ENCODE measurements at regions not wholly inside any gene's neighbourhood (a gene's known extent, or its start where the extent isn't known, plus 50 kb on each side); places are given as distances from the start of the nearest gene placed in this dataset.

DNA sequence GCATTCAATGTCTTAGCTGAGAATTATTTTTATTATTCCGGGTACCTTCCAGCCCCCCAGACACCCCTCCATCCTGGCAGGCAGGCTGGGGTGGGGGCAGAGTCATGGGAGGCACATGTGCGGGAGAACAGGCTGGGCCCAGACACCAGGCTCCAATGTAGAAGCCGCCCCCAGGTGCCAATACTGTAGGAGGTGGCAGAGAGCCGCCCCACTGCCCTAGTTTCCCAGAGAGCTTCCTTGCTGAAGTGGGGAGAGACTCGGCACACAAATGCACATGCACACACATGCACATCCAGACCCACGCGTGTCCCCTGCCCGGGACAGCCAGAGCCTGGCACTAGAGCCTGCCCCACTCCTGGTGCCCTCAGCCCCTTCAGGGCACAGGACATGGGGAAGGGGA lies 98.4 kb upstream of the LINGO1 start:
- no peak for DNase-seq

DNA sequence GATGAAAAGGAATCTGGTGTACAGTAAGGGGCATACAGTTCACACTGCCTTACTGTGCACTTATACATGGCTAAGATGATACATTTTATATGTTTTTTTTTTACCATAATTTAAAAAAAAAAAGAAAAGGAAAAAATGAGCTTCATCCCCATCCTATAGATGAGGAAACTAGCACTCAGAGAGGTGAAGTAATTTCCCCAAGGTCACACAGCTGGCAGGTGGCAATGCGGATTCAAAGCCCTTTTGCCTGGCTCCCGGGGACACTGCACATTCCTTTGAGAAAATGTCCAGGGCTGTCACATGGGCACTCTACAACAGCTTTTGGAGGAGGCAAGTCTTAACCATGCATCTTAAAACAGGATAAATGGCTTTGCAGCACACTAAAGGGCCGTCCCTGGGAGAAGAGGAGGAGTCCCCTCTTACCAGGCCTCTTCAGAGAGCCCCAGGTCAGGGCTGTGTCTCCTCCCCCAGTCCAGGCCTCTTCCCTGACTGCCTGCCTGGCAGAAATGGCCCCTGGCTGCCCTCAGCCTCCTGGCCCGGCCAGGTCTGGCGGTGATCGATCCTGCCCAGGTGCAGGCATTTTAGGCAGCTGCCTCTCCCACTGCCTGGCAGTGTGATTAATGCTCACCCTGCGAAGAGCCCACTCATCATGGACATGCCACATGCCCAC lies 95.1 kb upstream of the LINGO1 start:
- DNase-seq, result no peak

DNA sequence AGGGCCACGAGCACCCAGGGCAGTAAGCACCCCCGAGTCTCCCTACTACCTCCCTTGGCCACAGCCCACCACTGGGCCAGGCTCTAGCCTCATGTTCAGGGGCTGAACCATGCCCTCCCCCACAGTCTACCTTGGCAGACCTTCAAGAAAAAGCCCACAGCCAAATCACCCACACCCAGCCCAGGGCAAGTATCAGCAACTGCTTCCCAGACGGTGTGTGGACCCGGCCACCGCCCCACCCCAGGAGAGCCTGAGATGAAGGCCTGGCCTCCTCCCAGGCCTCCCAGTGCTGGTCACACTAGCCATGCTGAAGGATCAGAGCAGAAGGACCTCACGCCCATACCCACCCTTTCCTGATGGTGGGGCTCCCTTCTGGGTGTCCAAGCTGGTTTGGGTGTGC lies 92.0 kb upstream of the LINGO1 start:
- DNase-seq, result no peak

DNA sequence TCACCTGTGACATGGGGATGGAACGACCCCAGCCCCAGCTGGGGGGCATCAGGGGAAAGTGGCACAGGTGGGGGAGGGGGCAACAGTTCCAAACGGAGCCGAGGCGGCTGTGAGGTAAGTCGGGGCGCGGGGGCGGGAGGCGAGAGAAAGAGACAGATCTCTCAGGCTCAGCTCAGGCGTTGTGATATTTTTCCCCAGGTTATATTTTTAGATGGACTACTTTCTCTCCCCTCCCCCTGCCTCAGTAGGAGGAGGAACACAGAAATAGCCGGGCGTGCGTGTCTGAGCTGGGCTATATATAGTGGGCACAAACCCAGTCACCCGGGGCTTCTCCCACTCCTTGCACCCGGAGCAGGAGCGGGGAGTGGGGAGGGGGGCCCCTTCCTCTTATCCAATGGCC lies 91.0 kb upstream of the LINGO1 start:
- DNase-seq, result no peak

DNA sequence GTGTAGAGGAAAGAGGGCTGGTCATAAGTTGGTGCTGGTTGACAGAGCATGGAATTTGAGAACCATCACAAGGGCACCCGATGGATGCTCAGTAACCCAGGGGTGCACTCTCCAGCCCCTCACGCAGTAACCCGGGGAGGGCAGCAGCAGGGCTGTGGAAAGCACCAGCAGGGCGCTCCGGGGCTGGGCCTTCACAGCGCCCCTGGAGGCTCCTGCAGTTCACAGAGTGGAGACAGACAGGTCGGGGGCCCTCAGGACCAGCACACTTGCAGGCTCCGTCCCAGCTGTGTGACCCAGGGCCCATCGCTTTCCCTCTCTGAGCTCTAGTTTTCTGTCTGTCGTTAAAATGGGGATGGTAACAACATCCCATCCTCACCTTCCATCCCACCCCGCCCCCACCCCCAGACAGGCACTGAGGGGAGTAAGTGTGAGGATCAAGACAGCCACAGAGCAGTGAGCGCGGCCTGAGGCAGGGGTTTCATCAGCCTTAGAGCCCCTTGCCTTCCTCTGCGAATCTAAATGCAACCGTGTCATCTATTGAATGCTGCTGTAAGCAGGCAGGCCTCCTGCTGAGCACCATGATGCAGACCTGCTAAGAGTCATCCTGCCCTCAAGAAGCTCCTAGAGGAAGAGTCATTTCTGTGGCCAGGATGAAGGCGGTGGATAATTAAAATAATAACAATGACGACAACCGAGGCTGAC lies 90.2 kb upstream of the LINGO1 start:
- no peak for DNase-seq

DNA sequence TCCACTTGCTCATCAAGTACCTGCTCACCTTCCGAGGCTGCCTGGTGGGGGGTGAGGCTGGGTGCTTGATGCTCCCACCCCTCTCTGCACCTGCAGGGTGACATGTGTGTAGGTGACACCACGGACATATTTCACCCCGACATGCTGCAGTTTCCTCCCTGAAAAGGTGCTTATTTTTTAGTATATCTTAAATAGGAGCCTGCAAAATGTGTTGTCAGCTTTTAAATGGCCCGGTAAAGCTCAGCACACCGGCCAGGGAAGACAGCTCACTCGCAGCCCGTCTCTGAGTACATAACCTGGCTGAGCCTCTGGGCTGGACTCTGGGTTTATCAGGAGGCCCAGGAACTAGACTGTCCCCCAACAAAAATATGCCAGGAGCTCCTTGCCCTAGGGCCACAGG lies 89.3 kb upstream of the LINGO1 start:
- no peak for DNase-seq

DNA sequence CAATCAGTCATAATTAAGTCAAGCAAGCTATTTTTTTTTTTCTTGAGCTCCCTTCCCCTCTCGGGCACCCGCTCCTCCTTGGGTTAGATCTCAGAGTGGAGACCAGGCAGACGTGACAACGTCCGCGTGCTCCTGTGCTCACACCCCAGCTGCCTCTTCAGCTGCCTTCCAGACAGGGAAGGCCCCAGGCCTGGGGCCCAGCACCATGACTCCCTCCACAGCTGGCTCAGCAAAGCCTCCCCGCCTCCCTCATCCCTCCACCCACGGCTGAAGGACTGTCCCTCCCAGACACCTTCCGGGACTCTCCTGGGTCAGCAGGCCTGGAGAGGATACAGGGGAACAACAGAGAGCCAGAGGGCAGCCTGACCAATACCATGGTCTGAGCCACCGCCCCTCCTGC lies 87.9 kb upstream of the LINGO1 start:
- DNase-seq, result no peak

DNA sequence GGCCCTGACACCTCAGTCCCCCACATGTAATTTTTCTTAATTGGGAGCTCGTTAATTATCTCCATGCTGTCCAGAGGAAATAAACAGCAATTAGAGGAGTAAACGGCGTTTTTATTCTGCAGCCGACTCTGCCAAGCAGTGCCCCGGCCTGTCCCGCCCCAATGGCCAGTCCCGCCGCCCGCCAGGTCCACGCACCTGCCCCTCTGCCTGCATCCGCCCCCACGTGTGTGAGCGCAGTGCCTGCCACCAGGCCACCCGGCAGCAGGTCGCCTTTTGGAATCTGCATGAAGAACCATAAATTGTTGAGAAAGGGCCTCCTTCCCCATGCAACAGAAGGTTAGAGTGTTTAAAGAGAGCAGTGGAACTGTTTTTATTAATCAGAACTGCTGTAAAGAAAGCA lies 87.5 kb upstream of the LINGO1 start:
- no peak for DNase-seq

DNA sequence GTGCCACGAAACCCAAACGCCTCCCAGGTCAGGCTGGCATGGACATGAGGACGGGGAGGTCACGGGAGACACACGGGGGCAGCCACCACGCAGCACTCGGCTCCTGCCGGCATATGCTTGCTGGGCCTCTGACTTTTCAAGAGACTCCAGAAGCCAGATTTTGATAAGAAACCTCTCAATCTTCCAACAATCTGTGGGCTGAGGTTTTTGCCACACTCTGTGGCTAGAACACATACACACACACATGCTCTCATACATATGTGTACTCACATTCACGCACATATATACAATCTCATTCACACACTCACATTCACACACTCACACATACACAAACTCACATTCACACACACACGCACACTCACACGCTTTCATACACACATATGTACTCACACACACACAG lies 86.7 kb upstream of the LINGO1 start:
- DNase-seq, result no peak

DNA sequence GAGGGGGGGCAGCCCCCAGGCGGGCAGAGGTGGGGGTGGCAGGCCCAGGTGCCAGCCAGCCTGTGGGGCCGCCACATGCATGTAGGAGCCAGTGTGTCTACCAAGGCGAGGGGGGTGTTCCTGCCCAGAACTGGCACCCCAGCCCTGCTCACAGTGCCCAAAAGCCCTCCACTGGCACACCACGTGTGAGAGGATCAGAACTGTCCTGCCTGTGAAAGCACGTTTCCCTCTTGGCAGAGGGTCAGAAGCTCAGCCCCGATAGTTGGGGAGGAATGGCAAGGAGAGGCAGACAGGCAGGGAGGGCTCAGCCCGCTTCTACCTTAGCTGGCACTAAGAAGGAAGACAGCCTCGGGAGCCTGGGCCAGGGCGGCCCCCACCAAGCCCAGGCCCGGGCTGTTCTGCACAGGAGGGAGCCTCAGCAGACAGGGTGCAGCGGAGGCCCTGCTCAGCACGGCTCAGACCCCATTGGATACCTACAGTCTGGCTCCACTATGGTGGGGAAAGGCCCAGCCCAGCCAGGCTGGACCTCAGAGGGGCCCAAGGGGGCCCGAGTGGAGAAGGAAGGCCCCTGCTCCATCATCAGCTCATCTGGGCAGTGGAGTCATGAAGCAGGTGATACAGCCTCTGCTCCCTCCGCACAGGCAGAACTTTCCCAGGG lies 84.8 kb upstream of the LINGO1 start:
- no peak for DNase-seq

DNA sequence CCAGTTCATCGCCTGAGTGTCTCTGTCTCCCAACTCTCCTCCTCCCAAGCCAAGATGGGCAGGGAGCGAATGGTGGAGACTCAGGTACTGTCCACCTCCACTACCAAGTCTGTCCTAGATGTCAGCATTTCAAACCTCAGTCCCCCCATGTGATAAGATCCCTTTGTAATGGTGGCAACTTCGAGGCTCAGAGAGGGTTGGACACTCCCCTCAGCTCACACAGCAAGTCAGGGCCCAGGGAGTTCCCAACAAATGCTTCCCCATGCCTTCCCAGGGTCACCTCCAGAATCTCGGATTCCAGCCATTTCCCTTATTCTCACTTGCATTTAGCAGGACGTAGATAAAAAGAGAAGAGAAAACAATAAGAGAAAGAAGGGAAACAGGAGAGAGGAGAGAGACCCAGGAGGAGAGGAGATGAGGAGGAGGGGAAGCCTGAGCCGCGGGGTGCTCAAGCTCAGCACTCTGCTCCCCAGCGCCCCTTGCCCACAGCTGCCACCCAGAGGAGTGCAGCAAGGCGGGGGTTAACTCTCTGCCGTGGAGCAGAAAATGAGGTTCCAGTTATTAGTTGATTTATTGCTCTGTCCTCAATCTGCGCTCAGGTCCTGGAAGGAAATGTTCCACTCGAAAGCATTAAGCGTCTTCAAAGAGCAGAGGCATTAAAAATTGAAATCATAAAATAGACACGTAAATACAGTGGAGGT lies 84.1 kb upstream of the LINGO1 start:
- DNase-seq, result no peak

DNA sequence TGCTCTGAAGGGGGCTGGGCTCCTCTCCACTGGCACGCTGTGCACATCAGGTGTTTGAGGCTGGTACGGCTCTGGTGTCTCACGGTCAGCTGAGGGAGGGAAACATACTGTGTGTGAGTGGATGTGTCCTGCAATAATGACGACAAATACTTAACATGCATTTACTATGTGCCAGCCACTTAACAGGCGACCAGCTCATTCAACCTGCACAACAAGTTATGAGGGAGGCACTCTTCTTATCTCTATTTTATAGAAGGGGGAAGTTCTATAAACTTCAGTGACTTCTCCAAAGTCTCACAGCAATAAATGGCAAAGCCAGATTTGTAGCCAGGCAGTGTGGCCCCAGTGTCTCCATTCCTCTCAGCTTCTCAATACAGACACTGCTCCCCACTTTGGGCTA lies 83.1 kb upstream of the LINGO1 start:
- DNase-seq, result no peak

DNA sequence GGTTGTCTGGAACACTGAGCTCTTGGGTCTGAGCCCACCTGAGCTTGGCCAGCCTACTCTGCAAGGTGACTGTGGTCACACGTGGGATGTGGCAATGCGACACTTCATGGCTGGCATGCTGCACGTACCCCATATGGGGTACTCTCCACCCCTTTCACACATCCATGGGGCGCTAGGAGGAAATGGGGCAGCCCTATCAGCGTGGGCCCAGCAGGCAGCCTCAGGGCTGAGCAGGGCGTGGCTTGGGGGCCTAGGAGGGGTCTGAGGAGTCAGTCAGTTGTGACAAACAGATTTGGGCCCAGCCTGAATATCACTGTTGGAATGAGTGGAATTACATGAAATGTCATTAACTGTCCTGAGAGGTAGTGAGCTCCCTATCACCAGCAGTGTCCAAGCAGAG lies 82.3 kb upstream of the LINGO1 start:
- no peak for DNase-seq

DNA sequence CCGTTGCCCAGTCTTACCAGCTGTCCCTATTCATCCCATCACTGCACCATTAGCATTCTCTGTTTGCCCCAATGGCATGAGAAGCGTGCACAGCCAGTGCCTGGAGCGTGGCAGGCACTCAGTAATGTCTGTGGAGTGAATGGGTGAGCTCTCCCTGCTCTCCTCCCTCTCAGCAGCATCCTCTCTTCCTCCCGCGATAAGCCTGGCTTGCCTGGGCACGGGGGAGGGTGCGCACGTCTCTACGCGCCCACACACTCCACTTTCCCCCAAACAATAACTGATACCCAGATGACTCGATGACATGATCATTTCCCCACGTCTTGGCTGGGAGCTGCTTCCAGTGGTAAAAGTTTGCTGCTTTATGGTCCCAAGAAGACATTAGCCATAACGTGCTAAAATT lies 81.8 kb upstream of the LINGO1 start:
- no peak for DNase-seq

DNA sequence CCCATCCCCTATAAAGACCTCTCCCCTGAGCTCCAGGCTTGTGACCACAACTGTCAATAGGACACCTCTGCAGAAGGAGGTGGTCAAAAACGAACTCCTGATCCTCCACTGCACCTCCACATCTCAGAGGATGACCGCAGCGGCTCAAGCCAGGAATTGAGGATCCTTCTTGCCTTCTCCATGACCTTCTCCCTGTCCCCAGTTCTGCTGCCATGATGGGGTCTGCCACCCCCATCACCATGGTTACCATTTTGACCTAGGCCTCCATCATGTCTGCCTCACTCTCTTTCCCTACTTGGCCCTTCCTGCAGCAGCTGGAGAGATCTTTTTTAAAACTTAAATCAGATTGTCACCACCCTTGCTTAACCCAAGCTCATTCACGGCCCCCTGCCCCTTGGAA lies 81.3 kb upstream of the LINGO1 start:
- no peak for DNase-seq

DNA sequence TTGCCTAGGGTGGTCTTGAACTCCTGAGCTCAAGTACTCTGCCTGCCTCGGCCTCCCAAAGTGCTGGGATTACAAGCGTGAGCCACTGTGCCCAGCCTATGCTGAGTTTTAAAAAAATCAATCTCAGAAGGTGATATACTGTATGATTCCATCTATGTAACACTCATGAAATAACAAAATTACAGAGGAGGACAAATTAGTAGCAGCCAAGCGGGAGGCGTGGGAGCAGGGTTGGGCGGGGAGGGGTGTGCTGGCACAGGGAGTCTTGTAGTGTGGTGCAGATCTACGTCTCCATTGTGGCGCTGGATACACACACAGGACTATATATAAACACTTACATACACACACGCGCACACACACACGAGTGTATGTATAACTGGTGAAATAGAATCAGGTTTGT lies 80.6 kb upstream of the LINGO1 start:
- DNase-seq, result no peak

DNA sequence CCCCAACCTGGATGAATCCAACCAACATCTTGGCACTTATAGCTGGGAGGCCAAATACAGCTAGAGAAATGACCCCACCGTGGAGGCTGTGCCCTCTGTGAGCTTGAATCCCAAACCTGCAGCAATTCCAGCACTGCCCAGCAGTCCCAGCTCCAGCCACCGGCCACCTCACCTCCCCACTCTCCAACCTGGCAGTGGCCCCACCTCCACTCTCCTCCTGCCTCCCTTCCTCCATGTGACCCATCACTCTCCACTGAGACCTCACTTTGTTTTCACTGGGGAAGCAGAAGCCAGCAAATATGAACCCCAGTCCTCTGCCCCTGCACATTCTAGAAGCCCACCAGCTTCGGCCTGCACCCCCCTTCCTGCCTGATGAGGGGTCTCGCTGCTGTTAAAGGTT lies 79.7 kb upstream of the LINGO1 start:
- no peak for DNase-seq

DNA sequence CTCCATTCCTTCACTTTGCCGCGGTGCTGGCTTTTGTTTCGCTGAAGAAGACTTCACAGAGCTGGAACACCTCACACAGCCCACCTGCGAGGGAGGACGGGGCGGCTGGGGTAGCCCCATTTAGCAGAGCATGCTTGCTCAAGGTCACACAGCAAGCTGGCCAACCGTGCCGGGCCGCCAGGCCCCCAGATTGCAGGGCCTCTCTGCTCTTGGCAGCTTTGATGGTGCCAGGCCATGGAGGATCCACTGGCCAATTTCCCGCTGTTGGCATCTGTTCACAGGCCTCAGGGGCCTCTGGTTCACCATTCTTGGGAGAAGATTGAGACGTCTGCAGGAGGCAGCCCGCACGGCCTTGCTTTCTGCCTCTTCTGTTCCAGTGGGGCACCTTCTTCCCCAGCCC lies 77.9 kb upstream of the LINGO1 start:
- DNase-seq, result no peak

DNA sequence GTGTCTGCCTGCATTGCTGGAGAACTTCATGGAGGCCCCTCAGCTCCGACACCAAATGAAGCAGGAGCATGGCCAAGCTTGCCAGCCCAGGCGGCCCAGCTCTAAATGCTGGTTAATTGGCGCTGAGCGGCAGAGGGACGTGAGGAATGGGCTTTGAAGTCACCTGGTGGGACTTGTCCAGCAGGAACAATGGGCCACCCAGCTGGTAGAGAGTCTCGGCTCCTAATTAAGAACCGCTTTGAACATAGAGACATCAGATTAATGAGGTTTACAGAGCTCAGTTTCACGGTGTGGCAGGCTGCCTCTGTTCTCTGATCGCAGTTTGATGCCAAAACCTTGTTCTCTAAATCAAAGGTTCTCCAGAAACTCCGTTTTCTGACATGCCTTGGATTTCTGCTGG lies 77.5 kb upstream of the LINGO1 start:
- no peak for DNase-seq

DNA sequence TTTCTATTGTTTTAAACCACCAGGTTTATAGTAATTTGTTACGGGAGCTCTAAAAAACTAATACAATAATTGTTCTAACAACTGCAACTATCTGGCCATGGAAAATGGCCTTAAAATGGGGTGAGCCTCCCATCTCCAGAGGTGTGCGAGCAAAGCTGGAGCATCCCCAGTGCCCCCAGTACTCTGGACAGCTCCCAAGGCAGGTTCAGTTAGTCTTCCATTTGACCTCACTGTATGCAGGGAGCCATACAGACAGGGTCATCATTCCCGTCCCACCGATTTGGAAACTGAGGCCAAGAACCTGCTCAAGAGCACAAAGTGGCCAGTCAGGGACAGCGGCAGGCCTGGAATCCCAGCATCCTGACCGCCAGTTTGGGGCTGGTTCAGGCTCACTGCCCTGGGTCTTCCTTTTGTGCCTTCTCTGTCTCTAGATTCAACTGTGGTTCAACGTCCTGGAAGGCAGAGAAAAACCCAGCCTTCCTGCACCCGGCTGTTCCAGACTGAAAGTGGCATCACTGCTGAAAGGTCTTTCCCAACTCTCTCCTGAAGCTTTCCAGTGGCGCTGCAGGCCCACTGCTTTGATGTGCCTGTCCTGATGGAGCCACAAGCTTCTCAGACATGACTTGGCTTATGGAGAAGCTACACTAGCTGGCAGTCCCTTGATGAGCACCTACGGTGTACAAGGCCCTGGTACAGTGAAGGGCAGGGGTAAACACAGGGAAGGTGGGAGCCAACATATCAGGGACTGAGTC lies 76.6 kb upstream of the LINGO1 start:
- no peak for DNase-seq

DNA sequence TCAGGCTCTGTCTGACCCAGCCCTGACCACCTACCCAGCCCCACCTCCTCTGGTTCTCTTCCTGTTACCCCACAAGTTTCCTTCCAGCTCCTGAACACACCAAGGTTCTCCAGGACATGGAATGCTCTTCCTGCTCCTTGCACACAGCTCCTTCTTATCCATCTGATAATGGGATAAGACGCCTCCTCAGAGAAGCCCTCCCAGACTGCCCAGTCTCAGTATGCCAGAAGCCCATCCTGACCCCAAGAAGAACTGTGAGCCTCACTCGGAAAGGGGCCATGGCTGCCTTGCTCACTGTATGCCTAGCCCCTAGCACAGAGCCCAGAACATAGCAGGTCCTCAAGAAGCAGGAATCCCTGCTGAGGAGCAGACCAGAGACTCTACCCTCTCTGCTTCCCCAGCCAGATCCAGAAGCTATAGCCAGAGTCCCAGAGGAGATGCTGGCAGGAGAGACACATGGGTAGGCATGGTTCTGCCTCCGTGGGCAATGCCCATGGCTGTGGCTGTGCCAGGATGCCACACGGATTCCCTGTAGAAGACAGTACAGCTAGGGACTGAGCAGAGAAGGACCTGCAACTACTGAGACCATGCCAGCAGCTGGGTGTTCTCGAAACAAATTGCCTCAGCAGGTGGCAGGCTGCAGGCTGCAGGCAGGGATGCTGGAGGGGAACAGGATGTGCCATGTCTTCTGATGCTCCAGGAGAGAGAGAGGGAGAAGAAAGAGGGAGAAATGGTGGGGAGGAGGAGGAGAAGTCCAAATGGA lies 74.0 kb upstream of the LINGO1 start:
- DNase-seq, result no peak

DNA sequence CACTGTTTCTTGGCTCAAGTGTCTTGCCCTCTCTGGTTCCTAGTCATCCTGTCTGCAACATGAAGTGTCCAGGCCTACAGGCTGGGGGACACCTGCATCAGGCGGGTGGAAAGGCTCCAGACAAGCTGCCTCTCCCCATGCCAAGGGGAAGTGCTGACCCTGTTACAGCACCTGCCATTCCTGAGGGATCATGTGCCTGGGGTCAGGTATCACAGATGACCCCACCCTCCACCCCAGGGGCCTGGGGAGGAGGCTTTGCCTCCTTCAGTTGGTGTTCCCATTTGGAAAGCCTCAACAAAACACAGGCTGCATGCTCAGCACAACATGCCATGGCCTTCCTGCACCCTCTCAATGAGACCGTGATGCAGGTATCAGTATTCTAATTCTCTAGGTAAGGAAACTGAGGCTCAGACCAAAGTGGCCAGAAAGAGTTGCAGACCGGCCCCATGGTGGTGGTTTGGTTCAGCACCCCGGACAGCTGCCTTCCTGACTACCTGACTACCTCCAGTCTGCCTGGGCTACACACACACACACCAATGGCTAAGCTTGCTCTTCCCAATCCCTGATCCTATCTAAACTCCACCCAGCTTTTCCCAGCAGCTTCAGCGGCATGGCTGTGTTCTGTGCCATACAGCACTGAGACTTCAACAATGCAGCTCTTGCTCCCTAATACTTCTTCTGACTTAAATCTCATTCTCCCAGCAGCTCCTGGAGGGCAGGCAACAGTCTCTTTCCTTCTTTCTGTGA lies 69.7 kb upstream of the LINGO1 start:
- no peak for DNase-seq

Data from stimulated activated naive CD4-positive, alpha-beta T cell (primary cell).